Panc1 (cell line): ENCODE measurements at regions not wholly inside any gene's neighbourhood (a gene's known extent, or its start where the extent isn't known, plus 50 kb on each side); places are given as distances from the start of the nearest gene placed in this dataset.
"Not testable (repeated sequence)": the region's sequence is repeated elsewhere in the genome, so short reads cannot be mapped to it uniquely, and the experiment has no call there.

ENCODE experiments used
- ATAC-seq: fragments of 200-7000 bp; cut with Tn5 transposase; 2 replicates; pipeline ENCODE4 v1.9.1; 2020; ENCODE audit warnings: mild to moderate bottlenecking, moderate library complexity
- BruUV-seq: library from RNA; stranded (reverse); fragments of 400-500 nt; replicated peaks from 2 replicates; lab custom pipeline; 2021; lab: Mats Ljungman, UMichigan
- CTCF ChIA-PET: fragments of 300-600 bp; sonication (Branson Sonifier 250); formaldehyde crosslinking; loops from one replicate; lab custom pipeline; 2022; ENCODE audit warnings: antibody characterized with exemption; lab: Charles Lee
- POLR2A ChIA-PET: fragments of 300-600 bp; sonication (Branson Sonifier 250); formaldehyde crosslinking; loops from one replicate; lab custom pipeline; 2022; ENCODE audit warnings: antibody characterized with exemption; lab: Charles Lee
- DNase-seq: peaks from one replicate; pipeline ENCODE4 v3.0.0-alpha.2; 2010; ENCODE audit warnings: low read depth, low spot score
- H3K27ac ChIP-seq: 2 replicates; pipeline ENCODE4 v1.5.1; 2011; ENCODE audit warnings: mild to moderate bottlenecking, low read length, inconsistent platforms
- H3K27me3 ChIP-seq: fragments of 200-500 bp; sonication (Bioruptor generic); 2 replicates; pipeline ENCODE4 v1.6.0; 2014; ENCODE audit warnings: low read length, inconsistent platforms; ENCODE audit not compliant: control insufficient read depth, insufficient read depth
- H3K36me3 ChIP-seq: fragments of 200-500 bp; sonication (Bioruptor generic); 2 replicates; pipeline ENCODE4 v1.5.1; 2014; ENCODE audit warnings: inconsistent platforms, mild to moderate bottlenecking, low read length, moderate library complexity; ENCODE audit not compliant: control insufficient read depth, insufficient read depth
- H3K4me1 ChIP-seq: 2 replicates; pipeline ENCODE4 v1.5.1; 2011; ENCODE audit warnings: inconsistent platforms, mild to moderate bottlenecking, low read length, moderate library complexity; ENCODE audit not compliant: control insufficient read depth, insufficient read depth
- H3K4me3 ChIP-seq, 2 experiments: 2 replicates each; pipeline ENCODE4 v1.5.1; 2011 to 2012; ENCODE audit warnings: low read depth in 2 of 2, low read length in 2 of 2, mild to moderate bottlenecking in 2 of 2, inconsistent platforms in 1 of 2, moderate library complexity in 1 of 2
- H3K9me3 ChIP-seq: fragments of 200-500 bp; sonication (Bioruptor generic); 2 replicates; pipeline ENCODE4 v1.5.1; 2014; ENCODE audit warnings: low read depth, mild to moderate bottlenecking, inconsistent platforms, low read length, moderate library complexity; ENCODE audit not compliant: control insufficient read depth, insufficient read depth
- POLR2AphosphoS5 ChIP-seq: IDR thresholded peaks from 2 replicates; pipeline ENCODE4 v1.6.1; 2012; ENCODE audit warnings: mild to moderate bottlenecking, low read depth, low read length, moderate library complexity
- SIN3A ChIP-seq: IDR thresholded peaks from 2 replicates; pipeline ENCODE4 v1.6.1; 2012; ENCODE audit warnings: low read depth, mild to moderate bottlenecking, low read length, moderate library complexity, borderline replicate concordance; ENCODE audit not compliant: insufficient read depth
- TCF7L2 ChIP-seq: IDR thresholded peaks from 2 replicates; pipeline ENCODE4 v1.6.1; 2011; ENCODE audit warnings: mild to moderate bottlenecking, low read depth, low read length, inconsistent platforms
- in situ Hi-C: cut with HindIII; loops from 2 replicates; pipeline ENCODE4 v1.10.0; 2016; ENCODE audit warnings: low sequenced_read_pairs, low pct_unique_long_range_greater_than_20kb
- intact Hi-C: fragments of 100-400 bp; cut with micrococcal nuclease; formaldehyde crosslinking; loops from one replicate; pipeline ENCODE4 v1.10.0; 2022; ENCODE audit not compliant: unreplicated experiment
- TF ChIP-seq, protein P1 (sequence below): fragments of 450-650 bp; IDR thresholded peaks from 2 replicates; pipeline ENCODE4 v1.5.1; 2017; ENCODE audit warnings: mild to moderate bottlenecking
- TF ChIP-seq, protein P2 (sequence below), 2 experiments: IDR thresholded peaks; 2 replicates each; pipeline ENCODE4 v1.6.1; 2011 to 2012; ENCODE audit warnings: low read depth in 2 of 2, control low read depth in 1 of 2, low read length in 1 of 2, mild to moderate bottlenecking in 1 of 2, moderate library complexity in 1 of 2; ENCODE audit not compliant: insufficient read depth in 1 of 2

DNA sequence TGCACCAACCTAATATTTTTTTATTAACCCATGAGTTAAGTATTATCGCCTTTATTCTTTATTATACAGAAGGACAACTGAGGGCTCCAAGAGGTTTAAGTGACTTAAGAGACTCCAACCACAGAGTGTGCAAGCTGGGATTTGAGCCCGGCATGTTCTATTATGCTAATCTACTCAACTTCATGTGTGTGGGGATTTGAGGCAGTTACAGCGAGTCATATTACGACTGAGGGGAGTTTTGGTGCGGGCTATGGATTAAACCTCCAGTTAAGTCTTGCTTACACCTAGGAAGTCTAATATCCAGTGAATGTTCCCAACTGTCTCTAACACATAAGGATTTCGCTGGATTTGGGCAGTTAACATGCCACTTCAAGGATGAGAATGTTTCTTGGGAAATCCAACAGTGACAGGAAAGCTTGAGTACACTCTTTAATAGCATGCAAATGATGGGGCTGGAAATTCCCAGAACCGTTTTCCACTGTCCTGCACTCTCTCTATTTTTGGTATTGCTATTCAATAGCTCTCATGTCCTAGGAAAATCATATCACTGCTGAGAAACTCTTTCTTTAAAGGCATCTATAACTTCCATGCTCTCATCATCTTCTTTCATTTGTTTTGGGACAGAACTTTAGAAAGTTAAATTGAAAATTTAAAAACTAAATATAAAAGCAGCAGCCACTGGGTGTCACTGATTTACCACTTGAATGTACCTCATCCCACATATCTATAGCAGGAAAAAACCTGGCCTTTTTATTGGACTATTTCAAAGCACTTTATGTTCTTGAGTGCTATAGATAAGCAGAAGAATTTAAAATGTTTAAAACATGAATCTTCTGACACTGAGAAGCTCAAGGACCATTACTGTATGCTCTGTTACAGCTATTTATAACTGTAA lies 165.1 kb upstream of the TTC29 start:
- POLR2A ChIA-PET, result no interaction called here
- DNase-seq (no peak), ATAC-seq (no peak)
- no peak overlapping the region for H3K27ac ChIP-seq
- in situ Hi-C loops (no loop called here), intact Hi-C loops (no loop called here)
- H3K4me3 ChIP-seq, result no peak overlapping the region
- H3K9me3 ChIP-seq, result no peaks in the 10 kb centered on the region
- no peaks in the 10 kb centered on the region for H3K36me3 ChIP-seq
- BruUV-seq, result no TSS peak
- no peaks in the 10 kb centered on the region for H3K27me3 ChIP-seq
- CTCF ChIA-PET, result no interaction called here
- H3K4me1 ChIP-seq, result no peaks in the 10 kb centered on the region
- TF ChIP-seq, protein P1, sequence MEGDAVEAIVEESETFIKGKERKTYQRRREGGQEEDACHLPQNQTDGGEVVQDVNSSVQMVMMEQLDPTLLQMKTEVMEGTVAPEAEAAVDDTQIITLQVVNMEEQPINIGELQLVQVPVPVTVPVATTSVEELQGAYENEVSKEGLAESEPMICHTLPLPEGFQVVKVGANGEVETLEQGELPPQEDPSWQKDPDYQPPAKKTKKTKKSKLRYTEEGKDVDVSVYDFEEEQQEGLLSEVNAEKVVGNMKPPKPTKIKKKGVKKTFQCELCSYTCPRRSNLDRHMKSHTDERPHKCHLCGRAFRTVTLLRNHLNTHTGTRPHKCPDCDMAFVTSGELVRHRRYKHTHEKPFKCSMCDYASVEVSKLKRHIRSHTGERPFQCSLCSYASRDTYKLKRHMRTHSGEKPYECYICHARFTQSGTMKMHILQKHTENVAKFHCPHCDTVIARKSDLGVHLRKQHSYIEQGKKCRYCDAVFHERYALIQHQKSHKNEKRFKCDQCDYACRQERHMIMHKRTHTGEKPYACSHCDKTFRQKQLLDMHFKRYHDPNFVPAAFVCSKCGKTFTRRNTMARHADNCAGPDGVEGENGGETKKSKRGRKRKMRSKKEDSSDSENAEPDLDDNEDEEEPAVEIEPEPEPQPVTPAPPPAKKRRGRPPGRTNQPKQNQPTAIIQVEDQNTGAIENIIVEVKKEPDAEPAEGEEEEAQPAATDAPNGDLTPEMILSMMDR, result no peak
- no peak for TF ChIP-seq TCF7L2
- no peak for TF ChIP-seq SIN3A
- TF ChIP-seq, protein P2, sequence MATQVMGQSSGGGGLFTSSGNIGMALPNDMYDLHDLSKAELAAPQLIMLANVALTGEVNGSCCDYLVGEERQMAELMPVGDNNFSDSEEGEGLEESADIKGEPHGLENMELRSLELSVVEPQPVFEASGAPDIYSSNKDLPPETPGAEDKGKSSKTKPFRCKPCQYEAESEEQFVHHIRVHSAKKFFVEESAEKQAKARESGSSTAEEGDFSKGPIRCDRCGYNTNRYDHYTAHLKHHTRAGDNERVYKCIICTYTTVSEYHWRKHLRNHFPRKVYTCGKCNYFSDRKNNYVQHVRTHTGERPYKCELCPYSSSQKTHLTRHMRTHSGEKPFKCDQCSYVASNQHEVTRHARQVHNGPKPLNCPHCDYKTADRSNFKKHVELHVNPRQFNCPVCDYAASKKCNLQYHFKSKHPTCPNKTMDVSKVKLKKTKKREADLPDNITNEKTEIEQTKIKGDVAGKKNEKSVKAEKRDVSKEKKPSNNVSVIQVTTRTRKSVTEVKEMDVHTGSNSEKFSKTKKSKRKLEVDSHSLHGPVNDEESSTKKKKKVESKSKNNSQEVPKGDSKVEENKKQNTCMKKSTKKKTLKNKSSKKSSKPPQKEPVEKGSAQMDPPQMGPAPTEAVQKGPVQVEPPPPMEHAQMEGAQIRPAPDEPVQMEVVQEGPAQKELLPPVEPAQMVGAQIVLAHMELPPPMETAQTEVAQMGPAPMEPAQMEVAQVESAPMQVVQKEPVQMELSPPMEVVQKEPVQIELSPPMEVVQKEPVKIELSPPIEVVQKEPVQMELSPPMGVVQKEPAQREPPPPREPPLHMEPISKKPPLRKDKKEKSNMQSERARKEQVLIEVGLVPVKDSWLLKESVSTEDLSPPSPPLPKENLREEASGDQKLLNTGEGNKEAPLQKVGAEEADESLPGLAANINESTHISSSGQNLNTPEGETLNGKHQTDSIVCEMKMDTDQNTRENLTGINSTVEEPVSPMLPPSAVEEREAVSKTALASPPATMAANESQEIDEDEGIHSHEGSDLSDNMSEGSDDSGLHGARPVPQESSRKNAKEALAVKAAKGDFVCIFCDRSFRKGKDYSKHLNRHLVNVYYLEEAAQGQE (IDR thresholded peaks at IDR 0.05; ENCODE audit: insufficient read depth in 1 of 2, low read depth in 2 of 2, low read length in 1 of 2), result no peak
- TF ChIP-seq POLR2AphosphoS5, result no peak

DNA sequence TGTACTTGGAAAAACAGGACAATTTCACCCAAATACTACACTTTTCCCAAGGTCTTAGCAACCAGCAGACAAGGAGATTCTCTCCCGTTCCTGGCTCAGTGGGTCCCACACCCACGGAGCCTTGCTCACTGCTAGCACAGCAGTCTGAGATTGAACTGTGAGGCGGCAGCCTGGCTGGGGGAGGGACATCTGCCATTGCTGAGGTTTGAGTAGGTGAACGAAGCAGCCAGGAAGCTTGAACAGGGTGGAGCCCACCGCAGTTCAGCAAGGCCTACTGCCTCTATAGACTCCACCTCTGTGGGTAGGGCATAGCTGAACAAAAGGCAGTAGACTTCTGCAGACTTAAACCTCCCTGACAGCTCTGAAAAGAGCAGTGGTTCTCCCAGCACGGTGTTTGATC lies 166.5 kb upstream of the TTC29 start:
- H3K4me1 ChIP-seq, POLR2A ChIA-PET, intact Hi-C loops, CTCF ChIA-PET, H3K27me3 ChIP-seq, ATAC-seq, DNase-seq, H3K9me3 ChIP-seq, in situ Hi-C loops, H3K36me3 ChIP-seq, H3K4me3 ChIP-seq, H3K27ac ChIP-seq, BruUV-seq: not testable (repeated sequence)

DNA sequence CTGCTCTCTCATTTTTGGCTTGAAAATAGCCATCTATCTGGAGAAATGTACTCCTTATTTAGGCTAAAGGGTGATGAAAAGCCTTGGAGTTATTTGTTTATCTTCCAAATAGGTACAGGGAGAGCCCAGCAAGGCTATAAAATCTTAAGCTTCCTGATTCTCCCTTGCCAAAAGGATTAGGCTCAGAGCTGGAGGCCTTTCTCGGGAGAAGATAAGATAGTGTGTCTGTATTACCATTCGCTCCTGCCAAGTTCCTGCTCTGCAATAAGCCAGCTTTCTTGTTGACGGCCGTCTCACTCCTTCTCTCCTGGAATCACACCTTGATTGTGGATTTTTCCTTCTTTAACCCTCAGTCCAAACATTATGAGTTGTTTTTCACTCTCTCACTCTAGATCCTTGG lies 171.8 kb upstream of the TTC29 start:
- TF ChIP-seq, protein P1, result no peak
- no peak for TF ChIP-seq SIN3A
- no peak for TF ChIP-seq POLR2AphosphoS5
- TF ChIP-seq, protein P2 (IDR thresholded peaks at IDR 0.05; ENCODE audit: insufficient read depth in 1 of 2, low read depth in 2 of 2, low read length in 1 of 2), result no peak
- no peak for TF ChIP-seq TCF7L2
- in situ Hi-C loops, result no loop called here
- H3K27me3 ChIP-seq, result no peaks in the 10 kb centered on the region
- POLR2A ChIA-PET, result no interaction called here
- CTCF ChIA-PET, result no interaction called here
- intact Hi-C loops, result no loop called here
- H3K4me3 ChIP-seq, result no peak overlapping the region
- no TSS peak for BruUV-seq
- H3K4me1 ChIP-seq, result no peaks in the 10 kb centered on the region
- ATAC-seq (no peak), DNase-seq (no peak)
- no peaks in the 10 kb centered on the region for H3K9me3 ChIP-seq
- H3K36me3 ChIP-seq, result no peaks in the 10 kb centered on the region
- no peak overlapping the region for H3K27ac ChIP-seq
